GM18867 (cell line): ENCODE measurements at regions not wholly inside any gene's neighbourhood (a gene's known extent, or its start where the extent isn't known, plus 50 kb on each side); places are given as distances from the start of the nearest gene placed in this dataset.

ENCODE experiments used
- ATAC-seq: cut with Tn5 transposase; IDR thresholded peaks from one replicate; pipeline ENCODE4 v1.9.1; 2021; ENCODE audit warnings: mild to moderate bottlenecking, moderate library complexity; ENCODE audit not compliant: unreplicated experiment

GRCh38 chr4:11271263-11271662 lies 157.4 kb downstream of the HS3ST1 start:
- ATAC-seq, result no peak

- no peak for ATAC-seq
Observed at GRCh38 chr4:11268149-11268548, 160.5 kb downstream of the HS3ST1 start.

GRCh38 chr4:11264841-11265240 lies 163.9 kb downstream of the HS3ST1 start:
- no peak for ATAC-seq

- ATAC-seq, result no peak
Observed at GRCh38 chr4:11264346-11264745, 164.3 kb downstream of the HS3ST1 start.

- ATAC-seq, result no peak
Observed at GRCh38 chr4:11263208-11263607, 165.5 kb downstream of the HS3ST1 start.

GRCh38 chr4:11261066-11261850 lies 167.4 kb downstream of the HS3ST1 start:
- no peak for ATAC-seq

- ATAC-seq, result no peak
Observed at GRCh38 chr4:11259837-11260236, 168.9 kb downstream of the HS3ST1 start.

GRCh38 chr4:11252149-11252548 lies 176.5 kb downstream of the HS3ST1 start:
- ATAC-seq, result no peak

GRCh38 chr4:11250510-11250909 lies 178.2 kb downstream of the HS3ST1 start:
- ATAC-seq, result peak; percentile 53

GRCh38 chr4:11232015-11232414 lies 196.7 kb downstream of the HS3ST1 start:
- no peak for ATAC-seq

GRCh38 chr4:11230866-11231265 lies 197.8 kb downstream of the HS3ST1 start:
- ATAC-seq, result no peak

- no peak for ATAC-seq
Observed at GRCh38 chr4:11228530-11228929, 200.2 kb downstream of the HS3ST1 start.

- no peak for ATAC-seq
Observed at GRCh38 chr4:11223311-11223710, 205.4 kb downstream of the HS3ST1 start.

GRCh38 chr4:11218692-11219091 lies 210.0 kb downstream of the HS3ST1 start:
- no peak for ATAC-seq

GRCh38 chr4:11216520-11216919 lies 212.2 kb downstream of the HS3ST1 start:
- no peak for ATAC-seq

GRCh38 chr4:11214281-11214680 lies 214.4 kb downstream of the HS3ST1 start:
- no peak for ATAC-seq

GRCh38 chr4:11209826-11210225 lies 218.9 kb downstream of the HS3ST1 start:
- no peak for ATAC-seq

- no peak for ATAC-seq
Observed at GRCh38 chr4:11201256-11201655, 227.4 kb downstream of the HS3ST1 start.

- no peak for ATAC-seq
Observed at GRCh38 chr4:11198516-11199305, 230.0 kb downstream of the HS3ST1 start.

- no peak for ATAC-seq
Observed at GRCh38 chr4:11197631-11198341, 230.9 kb downstream of the HS3ST1 start.

- no peak for ATAC-seq
Observed at GRCh38 chr4:11196927-11197522, 231.7 kb downstream of the HS3ST1 start.
